Glutamatergic neuron (in vitro differentiated cells): ENCODE measurements at regions not wholly inside any gene's neighbourhood (a gene's known extent, or its start where the extent isn't known, plus 50 kb on each side); places are given as distances from the start of the nearest gene placed in this dataset.

Experiments used
- DNase-seq: peaks from one replicate; pipeline ENCODE4 v3.0.0; 2022
- H3K27ac Mint-ChIP-seq: one replicate; pipeline ENCODE4 v1.8.0; 2020; ENCODE audit warnings: mild to moderate bottlenecking, mixed read lengths, inconsistent platforms; ENCODE audit not compliant: unreplicated experiment
- H3K27me3 Mint-ChIP-seq: one replicate; pipeline ENCODE4 v1.8.0; 2020; ENCODE audit warnings: mild to moderate bottlenecking, moderate library complexity, mixed read lengths, inconsistent platforms; ENCODE audit not compliant: unreplicated experiment
- H3K36me3 Mint-ChIP-seq: one replicate; pipeline ENCODE4 v1.8.0; 2020; ENCODE audit warnings: mild to moderate bottlenecking, mixed read lengths, inconsistent platforms; ENCODE audit not compliant: unreplicated experiment
- H3K4me1 Mint-ChIP-seq: one replicate; pipeline ENCODE4 v1.8.0; 2020; ENCODE audit warnings: mild to moderate bottlenecking, low read depth, mixed read lengths, inconsistent platforms; ENCODE audit not compliant: unreplicated experiment
- H3K4me3 Mint-ChIP-seq: one replicate; pipeline ENCODE4 v1.8.0; 2020; ENCODE audit warnings: mild to moderate bottlenecking, mixed read lengths, inconsistent platforms; ENCODE audit not compliant: unreplicated experiment
- H3K9me3 Mint-ChIP-seq: one replicate; pipeline ENCODE4 v1.8.0; 2020; ENCODE audit warnings: mild to moderate bottlenecking, moderate library complexity, mixed read lengths, inconsistent platforms; ENCODE audit not compliant: unreplicated experiment
- TF ChIP-seq, protein P1 (sequence below): fragments of 200-600 bp; sonication (generic); IDR thresholded peaks from one replicate; pipeline ENCODE4 v1.5.0; 2021; ENCODE audit not compliant: partially characterized antibody, unreplicated experiment

DNA sequence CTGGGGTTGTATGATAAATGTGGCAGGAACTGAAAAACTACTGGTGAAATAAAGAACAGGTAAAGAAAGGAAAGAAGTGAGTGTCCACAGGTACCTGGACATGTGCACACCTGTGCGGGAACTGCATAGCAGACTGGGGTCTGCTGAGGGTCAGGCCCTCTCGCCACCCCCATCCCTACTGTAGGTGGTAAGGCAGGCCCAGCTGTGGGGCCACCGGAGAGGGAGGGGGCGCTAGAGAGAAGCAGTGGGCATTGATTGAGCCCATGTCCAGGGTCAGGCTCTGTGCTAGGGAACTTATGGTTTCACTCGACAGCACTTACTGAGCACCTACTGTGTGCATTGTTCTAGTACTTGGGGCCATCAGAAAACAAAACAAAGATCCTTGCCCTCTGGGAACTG is 400.5 kb downstream of the MATN1 start:
- H3K36me3 Mint-ChIP-seq: no peaks in the 10 kb centered on the region
- peak overlapping the region; percentile 8 for H3K27ac Mint-ChIP-seq
- peaks cover 5% of the 10 kb centered on the region for H3K9me3 Mint-ChIP-seq
- TF ChIP-seq, protein P1, sequence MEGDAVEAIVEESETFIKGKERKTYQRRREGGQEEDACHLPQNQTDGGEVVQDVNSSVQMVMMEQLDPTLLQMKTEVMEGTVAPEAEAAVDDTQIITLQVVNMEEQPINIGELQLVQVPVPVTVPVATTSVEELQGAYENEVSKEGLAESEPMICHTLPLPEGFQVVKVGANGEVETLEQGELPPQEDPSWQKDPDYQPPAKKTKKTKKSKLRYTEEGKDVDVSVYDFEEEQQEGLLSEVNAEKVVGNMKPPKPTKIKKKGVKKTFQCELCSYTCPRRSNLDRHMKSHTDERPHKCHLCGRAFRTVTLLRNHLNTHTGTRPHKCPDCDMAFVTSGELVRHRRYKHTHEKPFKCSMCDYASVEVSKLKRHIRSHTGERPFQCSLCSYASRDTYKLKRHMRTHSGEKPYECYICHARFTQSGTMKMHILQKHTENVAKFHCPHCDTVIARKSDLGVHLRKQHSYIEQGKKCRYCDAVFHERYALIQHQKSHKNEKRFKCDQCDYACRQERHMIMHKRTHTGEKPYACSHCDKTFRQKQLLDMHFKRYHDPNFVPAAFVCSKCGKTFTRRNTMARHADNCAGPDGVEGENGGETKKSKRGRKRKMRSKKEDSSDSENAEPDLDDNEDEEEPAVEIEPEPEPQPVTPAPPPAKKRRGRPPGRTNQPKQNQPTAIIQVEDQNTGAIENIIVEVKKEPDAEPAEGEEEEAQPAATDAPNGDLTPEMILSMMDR: peak; percentile 10
- DNase-seq: no peak
- peaks cover 22% of the 10 kb centered on the region for H3K4me1 Mint-ChIP-seq
- H3K27me3 Mint-ChIP-seq: peaks cover 4% of the 10 kb centered on the region
- H3K4me3 Mint-ChIP-seq: no peak overlapping the region

DNA sequence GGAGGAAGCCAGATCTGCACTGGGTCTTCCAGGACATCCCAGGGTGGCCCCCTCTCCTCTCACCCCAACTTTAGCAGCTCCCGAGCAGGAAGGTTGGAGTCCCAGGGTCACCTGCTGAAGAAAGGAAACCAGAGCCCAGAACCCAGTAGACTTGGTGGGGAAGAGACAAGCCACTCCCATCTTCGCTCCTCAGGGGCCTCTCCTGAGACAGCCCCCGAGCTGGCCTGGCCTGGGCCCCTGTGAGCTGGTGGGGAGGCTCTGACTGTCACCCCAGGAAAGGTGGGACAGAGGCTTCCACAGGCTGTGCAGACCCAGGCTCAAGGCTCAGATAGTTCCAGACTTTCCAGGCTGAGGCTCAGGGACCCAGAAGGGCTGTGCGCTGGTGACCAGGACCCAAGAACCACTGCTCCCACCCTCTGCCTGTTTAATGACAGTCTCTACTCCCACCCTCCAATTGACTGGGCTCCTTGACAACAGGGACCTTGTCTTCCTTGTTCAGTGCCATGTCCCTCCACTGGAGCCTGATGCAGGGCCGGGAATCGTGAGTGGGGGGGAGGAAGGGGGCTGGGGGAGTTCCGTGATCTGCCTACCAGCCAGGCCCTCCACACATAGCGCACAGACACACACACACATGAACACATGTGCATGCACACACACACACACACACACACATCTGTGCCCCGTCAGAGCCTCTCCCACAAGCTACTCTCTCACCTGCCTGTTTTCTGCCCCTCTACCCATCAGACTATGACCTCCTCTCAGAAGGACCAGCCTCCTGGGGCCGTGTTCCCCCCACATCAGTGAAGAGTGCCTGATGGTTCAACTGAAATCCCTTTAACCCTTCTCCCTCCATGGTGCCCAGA is 401.2 kb downstream of the MATN1 start:
- peak overlapping the region; percentile 8 for H3K27ac Mint-ChIP-seq

DNA sequence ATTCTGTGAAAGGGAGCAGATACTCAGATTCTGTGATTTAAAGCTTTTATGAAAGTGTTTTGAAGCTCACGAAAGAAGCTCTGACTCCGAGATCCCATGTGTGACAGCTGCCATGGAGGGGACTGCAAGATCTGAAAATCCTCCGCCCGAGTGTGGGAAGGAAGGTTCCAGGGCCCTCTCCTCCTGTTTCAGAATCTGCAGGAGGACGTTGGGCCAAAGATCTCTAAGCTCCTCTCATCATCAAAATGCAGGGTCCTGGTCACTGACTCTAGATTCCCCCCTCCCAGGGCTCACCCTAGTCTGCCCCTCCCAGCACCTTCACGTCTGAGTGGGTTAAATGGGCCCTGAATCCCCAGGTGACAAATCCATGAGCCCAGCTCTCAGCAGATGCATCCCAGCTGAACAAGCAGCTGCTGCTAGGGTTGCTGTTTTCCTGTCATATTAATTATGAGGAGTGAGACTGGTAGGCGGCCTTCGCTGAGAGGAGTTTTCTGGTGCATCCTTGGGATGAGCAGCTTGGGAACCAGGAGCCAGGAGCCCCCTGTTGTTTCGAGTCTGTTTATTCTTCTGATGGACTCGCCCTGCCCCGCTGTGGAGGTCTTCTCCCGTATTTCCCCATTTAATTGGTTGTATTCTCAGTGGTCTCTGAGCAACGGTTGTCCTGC is 402.0 kb downstream of the MATN1 start:
- peak overlapping the region; percentile 28 for H3K4me3 Mint-ChIP-seq
- TF ChIP-seq, protein P1: no peak
- no peak for DNase-seq
- H3K36me3 Mint-ChIP-seq: peaks cover 5% of the 10 kb centered on the region
- peaks cover 25% of the 10 kb centered on the region for H3K4me1 Mint-ChIP-seq
- H3K27me3 Mint-ChIP-seq: peaks cover 6% of the 10 kb centered on the region
- peaks cover 9% of the 10 kb centered on the region for H3K9me3 Mint-ChIP-seq
- H3K27ac Mint-ChIP-seq: peak overlapping the region; percentile 33

More for the DNA sequence above, 401.2 kb downstream of the MATN1 start:
- TF ChIP-seq, protein P1: no peak
- no peaks in the 10 kb centered on the region for H3K36me3 Mint-ChIP-seq
- peak overlapping the region; percentile 28 for H3K4me3 Mint-ChIP-seq
- peaks cover 5% of the 10 kb centered on the region for H3K9me3 Mint-ChIP-seq
- H3K27me3 Mint-ChIP-seq: peaks cover 6% of the 10 kb centered on the region
- H3K4me1 Mint-ChIP-seq: peaks cover 25% of the 10 kb centered on the region
- no peak for DNase-seq

DNA sequence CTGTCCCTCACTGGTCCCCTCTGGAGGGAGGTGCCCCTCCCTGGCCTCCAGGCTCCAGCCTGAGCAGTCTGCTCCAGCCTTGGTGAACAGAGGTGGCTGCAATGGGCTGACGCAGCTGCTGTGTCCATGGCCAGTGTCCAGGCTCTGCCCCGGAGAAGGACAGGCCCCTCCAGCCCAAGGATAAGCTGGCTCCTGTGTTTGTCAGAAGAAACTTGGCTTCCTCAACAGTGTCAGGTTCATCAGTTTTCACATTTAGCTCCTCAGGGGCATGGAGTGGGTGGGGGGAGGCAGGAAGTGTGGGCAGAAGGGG is 402.8 kb downstream of the MATN1 start:
- peaks cover 8% of the 10 kb centered on the region for H3K36me3 Mint-ChIP-seq
- peaks cover 21% of the 10 kb centered on the region for H3K4me1 Mint-ChIP-seq
- DNase-seq: no peak
- no peak overlapping the region for H3K4me3 Mint-ChIP-seq
- TF ChIP-seq, protein P1: no peak
- H3K27me3 Mint-ChIP-seq: peaks cover 7% of the 10 kb centered on the region
- peaks cover 10% of the 10 kb centered on the region for H3K9me3 Mint-ChIP-seq
- no peak overlapping the region for H3K27ac Mint-ChIP-seq
